HG03571 (cell line): ENCODE measurements at regions not wholly inside any gene's neighbourhood (a gene's known extent, or its start where the extent isn't known, plus 50 kb on each side); places are given as distances from the start of the nearest gene placed in this dataset.
A peak's percentile ranks its signal among the peaks of the same experiment; 100 is the strongest.
"Not testable (repeated sequence)": the region's sequence is repeated elsewhere in the genome, so short reads cannot be mapped to it uniquely, and the experiment has no call there.

Experiments
- ATAC-seq: cut with Tn5 transposase; IDR thresholded peaks from one replicate; pipeline ENCODE4 v1.9.1; 2021; ENCODE audit not compliant: unreplicated experiment

DNA sequence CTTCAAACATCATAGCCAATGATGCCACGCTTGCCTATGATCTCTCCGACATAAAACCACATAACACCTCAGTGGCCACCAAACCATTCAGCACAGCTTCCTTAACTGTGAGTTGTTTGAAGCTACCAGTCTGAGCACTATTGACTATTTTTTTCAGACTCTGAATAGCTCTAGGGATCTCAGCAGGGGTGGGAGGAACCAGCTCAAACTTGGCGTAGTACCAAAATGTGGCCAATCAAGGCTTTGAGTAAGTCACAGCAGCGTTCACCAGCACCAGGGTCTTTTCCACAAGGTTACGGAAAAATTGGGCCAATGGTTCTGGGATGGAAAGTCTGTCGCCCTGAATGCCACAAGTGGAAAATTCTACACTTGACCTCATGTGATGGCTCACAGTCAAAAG is 70.6 kb downstream of the SMPDL3A start:
- ATAC-seq, result no peak

DNA sequence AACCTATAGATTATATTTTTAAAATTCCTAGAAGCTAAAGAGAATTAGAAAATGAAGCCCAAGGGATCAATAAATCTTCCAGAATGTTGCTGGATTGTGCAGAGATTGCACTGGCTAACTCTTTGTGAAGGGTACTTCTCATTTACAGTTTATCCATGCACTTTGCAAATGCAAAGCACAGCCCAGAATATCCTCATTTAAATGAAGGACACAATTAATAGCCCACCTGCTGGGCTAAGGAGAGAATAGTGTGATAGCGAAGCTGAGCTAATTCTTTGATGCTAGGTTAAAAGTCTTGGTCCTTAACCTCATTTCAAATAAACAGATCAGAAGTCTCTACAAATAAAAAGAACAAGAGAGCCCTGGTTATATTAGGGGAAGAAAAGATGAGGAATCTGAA is 72.5 kb downstream of the SMPDL3A start:
- ATAC-seq, result no peak

- no peak for ATAC-seq
Measured at GRCh38 chr6:122868137-122868536, 79.1 kb downstream of the SMPDL3A start.

DNA sequence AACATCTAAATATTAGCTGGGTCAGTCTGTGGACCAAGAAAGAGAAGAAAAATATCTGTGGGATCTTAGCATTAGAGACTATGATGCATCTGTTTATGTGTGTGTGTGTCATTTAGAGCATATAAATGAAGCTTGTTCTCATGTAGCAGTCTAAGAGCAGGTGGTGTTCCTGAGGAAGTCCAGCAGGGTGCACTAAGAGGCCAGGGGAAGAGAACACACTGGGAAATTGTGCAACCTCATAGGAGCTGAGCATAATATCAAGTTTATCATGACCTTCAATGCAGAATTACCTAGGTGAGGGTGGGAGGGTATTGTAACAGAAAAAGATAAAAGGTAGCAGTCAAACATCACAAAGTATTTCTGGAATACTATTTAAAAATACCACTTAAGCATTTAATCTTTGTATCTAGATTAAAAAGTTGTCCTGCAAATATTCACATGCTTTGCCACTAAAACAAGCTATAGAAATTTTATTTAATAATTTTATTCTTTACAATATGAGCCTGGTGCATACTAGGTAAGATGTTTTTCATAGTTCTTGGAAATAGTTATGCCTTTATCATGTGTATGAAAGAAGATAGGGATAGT is 80.5 kb downstream of the SMPDL3A start:
- ATAC-seq, result peak; percentile 70

DNA sequence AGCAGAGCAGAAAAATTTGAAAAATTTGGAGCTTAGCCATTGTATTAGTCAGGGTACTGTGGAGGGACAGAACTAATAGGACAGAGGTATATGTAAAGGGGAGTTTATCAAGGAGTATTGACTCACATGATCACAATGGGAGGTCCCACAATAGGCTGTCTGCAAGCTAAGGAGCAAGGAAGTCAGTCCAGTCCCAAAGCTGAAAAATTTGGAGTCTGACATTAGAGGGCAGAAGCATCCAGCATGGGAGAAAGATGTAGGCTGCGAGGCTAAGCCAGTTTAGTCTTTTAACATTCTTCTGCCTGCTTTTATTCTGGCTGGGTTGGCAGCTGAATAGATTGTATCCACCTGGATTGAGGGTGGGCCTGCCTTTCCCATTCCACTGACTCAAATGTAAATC is 82.0 kb downstream of the SMPDL3A start:
- no peak for ATAC-seq

DNA sequence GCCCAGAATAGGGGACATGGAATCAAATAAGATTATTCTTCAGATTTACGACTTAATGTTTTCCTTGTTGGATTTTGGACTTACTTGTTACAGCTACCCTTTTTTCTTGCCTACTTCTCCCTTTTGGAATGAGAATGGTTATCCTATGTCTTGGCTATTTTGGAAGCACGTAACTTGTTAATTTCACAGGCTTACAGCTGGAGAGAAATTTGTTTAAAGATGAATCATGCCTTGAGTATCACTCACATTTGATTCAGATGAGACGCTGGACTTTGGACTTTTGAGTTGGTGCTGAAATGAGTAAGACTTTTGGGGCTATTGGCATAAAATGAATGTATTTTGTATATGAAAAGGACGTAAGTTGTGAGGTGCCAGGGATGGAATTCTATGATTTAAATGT is 83.3 kb downstream of the SMPDL3A start:
- ATAC-seq, result no peak

DNA sequence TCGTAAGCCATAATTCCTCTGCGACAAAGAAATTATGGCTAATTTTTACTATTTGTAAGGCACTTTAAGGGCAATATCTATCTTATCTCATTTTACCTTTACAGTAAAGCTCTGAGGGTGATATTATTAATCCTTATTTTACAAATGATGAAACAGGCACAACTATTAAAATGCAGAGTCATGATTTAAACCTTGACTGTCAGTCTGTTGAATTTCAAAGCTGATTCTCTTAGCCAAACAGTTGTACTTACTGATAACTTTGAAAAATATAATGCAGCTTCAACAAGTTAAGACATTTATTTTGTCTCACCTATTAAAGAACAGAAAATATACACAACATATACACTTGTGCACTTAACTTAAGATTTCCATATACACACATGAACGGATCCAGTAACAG is 88.2 kb downstream of the SMPDL3A start:
- ATAC-seq, result no peak

GRCh38 chr6:122878796-122879195 is 89.7 kb downstream of the SMPDL3A start:
- no peak for ATAC-seq

GRCh38 chr6:122886481-122886880 is 97.4 kb downstream of the SMPDL3A start:
- ATAC-seq, result no peak

DNA sequence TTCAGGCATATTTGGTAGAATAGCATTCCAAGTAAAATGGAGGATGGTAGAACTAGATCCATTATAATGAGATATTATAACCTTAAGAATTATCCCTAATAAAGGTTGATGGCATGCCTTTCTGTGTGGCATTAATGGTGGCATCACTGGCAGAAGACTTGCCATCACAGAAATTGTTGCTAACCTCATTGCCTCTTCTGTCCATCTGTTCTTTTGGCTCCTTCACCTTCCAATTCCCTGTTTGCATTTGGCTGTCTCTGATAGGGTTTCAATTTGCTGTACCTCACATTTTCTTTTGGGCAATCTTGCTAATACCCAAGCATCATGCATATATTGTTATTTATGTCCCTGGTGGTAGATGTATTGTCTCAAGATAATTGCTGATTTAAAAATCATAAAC is 98.9 kb downstream of the SMPDL3A start:
- no peak for ATAC-seq

GRCh38 chr6:122888680-122889079 is 99.6 kb downstream of the SMPDL3A start:
- not testable (repeated sequence) for ATAC-seq

DNA sequence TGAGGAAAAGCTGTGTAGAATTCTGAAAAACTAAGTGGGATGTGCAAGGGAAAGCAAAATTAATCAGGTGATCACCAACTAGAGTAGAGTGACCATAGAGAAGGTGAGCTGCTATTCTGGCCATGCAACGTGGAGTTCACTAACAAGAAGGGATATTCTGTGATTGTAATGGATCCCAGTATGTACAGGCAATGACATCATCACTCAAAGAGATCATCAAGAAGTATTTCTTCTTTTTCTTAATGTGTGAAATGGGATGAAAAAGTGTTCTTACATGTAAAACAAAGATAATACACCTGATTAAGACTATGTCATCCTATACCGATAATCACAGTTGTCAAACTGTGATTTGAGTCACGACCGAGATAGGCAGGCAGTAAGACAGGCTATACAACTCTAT is 101.2 kb downstream of the SMPDL3A start:
- ATAC-seq, result no peak

- no peak for ATAC-seq
Measured at GRCh38 chr6:122894791-122895190, 101.2 kb upstream of the CLVS2 start.

GRCh38 chr6:122902326-122902725 is 93.7 kb upstream of the CLVS2 start:
- no peak for ATAC-seq

DNA sequence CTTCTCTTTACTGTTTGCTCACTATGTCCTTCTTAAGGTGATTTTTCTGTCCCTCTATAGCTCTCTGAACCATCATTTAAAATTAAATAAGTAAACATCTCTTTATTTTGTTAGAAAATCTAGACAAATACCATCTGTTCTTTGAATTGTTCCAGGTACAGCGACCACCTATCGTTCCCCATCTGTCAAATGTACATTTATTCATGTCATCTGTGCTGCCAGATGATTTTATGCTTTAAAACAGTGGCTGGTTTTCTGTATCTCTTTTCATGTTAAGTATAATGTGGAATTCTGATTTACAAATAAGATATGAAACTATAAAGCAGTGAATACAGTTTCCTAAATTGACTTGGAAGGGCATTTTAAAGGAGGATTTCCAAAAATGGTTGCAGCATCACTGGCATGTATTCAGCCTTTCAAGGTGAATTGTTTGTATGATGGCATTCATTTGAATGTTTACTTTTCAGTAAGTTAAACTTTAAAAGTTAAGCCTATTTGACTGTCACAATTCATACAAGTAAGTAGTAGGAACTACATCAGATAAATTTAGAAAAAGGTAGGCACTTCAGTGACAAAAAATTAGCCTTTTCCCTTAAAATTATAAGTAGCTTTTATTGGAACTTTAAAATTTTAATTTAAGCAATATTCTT is 92.6 kb upstream of the CLVS2 start:
- ATAC-seq, result no peak

DNA sequence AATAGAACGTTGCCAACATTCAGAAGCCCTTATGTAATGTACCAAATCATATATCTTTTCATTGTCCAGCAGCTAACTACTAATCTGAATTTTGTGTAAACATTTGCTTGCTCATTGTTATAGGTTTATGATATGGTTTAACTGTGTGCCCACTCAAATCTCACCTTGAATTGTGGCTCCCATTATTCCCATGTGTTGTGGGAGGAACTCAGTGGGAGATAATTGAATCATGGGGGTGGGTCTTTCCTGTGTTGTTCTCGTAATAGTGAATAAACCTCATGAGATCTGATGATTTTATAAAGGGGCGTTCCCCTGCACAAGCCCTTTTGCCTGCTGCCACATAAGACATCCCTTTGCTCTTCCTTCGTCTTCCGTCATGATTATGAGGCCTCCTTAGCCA is 91.9 kb upstream of the CLVS2 start:
- no peak for ATAC-seq

DNA sequence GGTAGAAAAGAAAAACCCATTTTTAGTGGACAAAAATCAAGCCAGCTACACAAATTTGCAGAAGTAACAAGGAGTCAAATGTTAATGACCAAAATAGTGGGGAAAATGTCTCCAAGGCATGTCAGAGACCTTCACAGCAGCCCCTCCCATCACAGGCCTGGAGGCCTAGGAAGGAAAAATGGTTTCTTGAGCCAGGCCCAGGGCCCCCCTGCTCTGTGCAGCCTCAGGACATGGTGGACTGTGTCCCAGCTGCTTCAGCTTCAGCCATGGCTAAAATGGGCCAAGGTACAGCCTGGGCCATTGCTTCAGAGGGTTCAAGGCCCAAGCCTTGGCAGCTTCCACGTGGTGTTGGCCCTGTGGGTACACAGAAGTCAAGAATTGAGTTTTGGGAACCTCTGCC is 82.5 kb upstream of the CLVS2 start:
- ATAC-seq, result no peak

- no peak for ATAC-seq
Measured at GRCh38 chr6:122918714-122919113, 77.3 kb upstream of the CLVS2 start.

- no peak for ATAC-seq
Measured at GRCh38 chr6:122930252-122931180, 65.5 kb upstream of the CLVS2 start.

DNA sequence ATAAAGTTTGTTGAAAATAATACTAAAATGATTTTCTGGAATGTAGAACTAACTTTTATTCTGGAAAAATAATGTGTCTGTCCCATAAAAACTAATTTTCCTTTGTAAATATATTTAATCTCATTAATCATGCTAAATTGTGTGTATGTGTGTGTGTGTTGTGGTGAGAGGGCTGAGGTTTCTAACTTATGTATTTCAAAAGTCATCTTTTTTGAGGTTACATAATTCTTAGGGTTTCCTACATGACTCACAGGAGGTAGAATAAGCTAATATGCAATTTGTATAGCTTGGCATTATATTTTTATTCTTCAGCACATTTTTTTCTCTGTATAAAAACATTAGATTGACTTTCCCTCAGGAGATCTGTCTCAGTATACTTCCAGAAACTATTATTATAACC is 64.1 kb upstream of the CLVS2 start:
- ATAC-seq, result no peak

GRCh38 chr6:122944936-122945335 is 51.1 kb upstream of the CLVS2 start:
- not testable (repeated sequence) for ATAC-seq
